Spleen (tissue), 11 donors: ENCODE measurements at regions not wholly inside any gene's neighbourhood (a gene's known extent, or its start where the extent isn't known, plus 50 kb on each side); places are given as distances from the start of the nearest gene placed in this dataset.

ENCODE experiments used
- DNase-seq: peaks from one replicate; pipeline ENCODE4 v3.0.0-alpha.2; 2020
- H3K27ac ChIP-seq, 8 donors: fragments of 200-600 bp; sonication (generic) in 7 of 8; 1 replicate in 4 of 8; 2 replicates in 4 of 8; pipeline versions ENCODE4 v1.5.0 to v1.8.0; 2016 to 2021; ENCODE audit warnings: inconsistent platforms in 4 of 8, mild to moderate bottlenecking in 4 of 8, moderate library complexity in 1 of 8
- H3K27me3 ChIP-seq, 7 donors: fragments of 200-600 bp; sonication (generic) in 6 of 7; replicated peaks in 1 of 7; 1 replicate in 4 of 7; 2 replicates in 3 of 7; pipeline versions ENCODE4 v1.5.0 to v1.8.0; 2016 to 2021; ENCODE audit warnings: inconsistent platforms in 3 of 7, mild to moderate bottlenecking in 1 of 7
- H3K36me3 ChIP-seq, 6 donors: fragments of 200-600 bp; sonication (generic) in 5 of 6; 1 replicate in 4 of 6; 2 replicates in 2 of 6; pipeline versions ENCODE4 v1.5.0 to v1.8.0; 2016 to 2021; ENCODE audit warnings: inconsistent platforms in 2 of 6
- H3K4me1 ChIP-seq, 6 donors: fragments of 200-600 bp; sonication (generic) in 5 of 6; 1 replicate in 3 of 6; 2 replicates in 3 of 6; pipeline versions ENCODE4 v1.5.0 to v1.8.0; 2016 to 2021; ENCODE audit warnings: inconsistent platforms in 3 of 6
- H3K4me3 ChIP-seq, 8 donors: fragments of 200-600 bp; sonication (generic) in 7 of 8; 1 replicate in 4 of 8; 2 replicates in 4 of 8; pipeline versions ENCODE4 v1.5.0 to v1.8.0; 2016 to 2021; ENCODE audit warnings: inconsistent platforms in 4 of 8, mild to moderate bottlenecking in 4 of 8, moderate library complexity in 2 of 8
- H3K9me3 ChIP-seq, 8 donors: fragments of 200-600 bp; sonication (generic) in 7 of 8; 1 replicate in 4 of 8; 2 replicates in 4 of 8; pipeline versions ENCODE4 v1.5.0 to v1.8.0; 2016 to 2021; ENCODE audit warnings: inconsistent platforms in 4 of 8
- POLR2A ChIP-seq, 3 donors: fragments of 450-650 bp; IDR thresholded peaks; one replicate each; pipeline ENCODE4 v1.5.1; 2017; ENCODE audit warnings: antibody characterized with exemption in 3 of 3, mild to moderate bottlenecking in 1 of 3
- POLR2AphosphoS5 ChIP-seq, 3 donors: sonication (generic); formaldehyde crosslinking; IDR thresholded peaks; one replicate each; pipeline ENCODE4 v1.5.1; 2017; ENCODE audit warnings: antibody characterized with exemption in 3 of 3
- WGBS, 5 donors: extraction: QIAGEN DNeasy Blood & Tissue Kit in 3 of 5; methylation state at CpG; one replicate each; pipeline versions ENCODE4 v1.1.5 to v1.1.7; 2013 to 2018; 5-methylcytosine and 5-hydroxymethylcytosine counted together
- intact Hi-C: fragments of 100-400 bp; cut with DNase I; formaldehyde crosslinking; loops from one replicate; pipeline ENCODE4 v1.15.0; 2023; ENCODE audit warnings: low total_unique reads
- TF ChIP-seq, protein P1 (sequence below), 11 experiments: fragments of 200-600 bp in 7 of 11; fragments of 450-650 bp in 4 of 11; sonication (generic) in 4 of 11; IDR thresholded peaks in 8 of 11; conservative IDR thresholded peaks in 3 of 11; 1 replicate in 7 of 11; 2 replicates in 4 of 11; pipeline versions ENCODE4 v1.4.0 to v1.8.0; 2016 to 2021; ENCODE audit warnings: antibody characterized with exemption in 11 of 11, inconsistent platforms in 4 of 11, mild to moderate bottlenecking in 1 of 11
- donor health status: healthy with polysubstance abuse.
- donor health status: DM: no; HTN: no; CAD: no; lungs with moderate emphysema.
- donor health status: DM: no; HTN: no; CAD: no.
- donor health status: Bipolar disorder and iron deficiency.
- donor health status: healthy.
- donor health status: DM: no; HTN: no; CAD: no.
- donor health status: DM: yes; HTN: yes; CAD: no.

DNA sequence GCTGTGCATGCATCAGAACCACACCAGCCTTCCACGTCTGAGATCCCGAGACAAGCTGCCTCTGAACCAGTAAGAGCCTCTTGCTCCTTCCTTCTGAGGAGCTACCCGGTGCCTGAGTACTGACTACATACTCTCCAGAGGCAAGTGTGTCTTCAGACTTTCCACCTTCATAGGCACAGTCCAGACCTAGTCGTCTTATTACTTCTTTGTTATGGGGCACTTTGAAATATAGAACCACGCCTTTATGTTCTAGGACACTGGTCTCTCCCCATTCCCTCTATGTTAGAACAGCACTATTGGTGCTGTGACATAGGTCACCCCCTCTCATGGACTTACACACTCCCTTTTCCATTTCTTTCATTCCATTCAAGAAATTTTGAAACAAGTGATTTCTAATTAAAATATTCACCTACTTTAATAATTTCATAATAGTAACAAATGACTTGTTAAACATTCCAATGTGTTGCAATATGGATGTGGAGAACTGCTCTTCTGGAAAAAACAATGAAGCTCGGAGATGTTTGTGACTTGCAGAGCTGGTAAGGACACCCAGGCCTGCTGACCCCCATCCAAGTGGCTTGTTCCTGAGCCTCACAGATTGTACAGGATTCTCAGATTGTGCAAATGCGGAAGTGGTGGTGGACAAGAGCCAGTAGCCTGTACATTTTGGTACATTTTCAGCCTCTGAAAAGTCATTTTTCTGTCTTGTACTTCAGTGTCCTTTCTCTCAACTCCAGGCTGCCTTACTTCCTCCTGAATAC lies 76.1 kb upstream of the SIPA1L2 start:
- no peaks in the 10 kb centered on the region for H3K9me3 ChIP-seq
- DNase-seq, result no peak
- H3K4me1 ChIP-seq, result peaks cover 0 to 18% (median 1%) of the 10 kb centered on the region in 6 donors
- H3K4me3 ChIP-seq, result no peak overlapping the region
- peak in 1 of 3 donors; percentile 39 for TF ChIP-seq POLR2AphosphoS5 (IDR thresholded peaks at IDR 0.05)
- TF ChIP-seq, protein P1, sequence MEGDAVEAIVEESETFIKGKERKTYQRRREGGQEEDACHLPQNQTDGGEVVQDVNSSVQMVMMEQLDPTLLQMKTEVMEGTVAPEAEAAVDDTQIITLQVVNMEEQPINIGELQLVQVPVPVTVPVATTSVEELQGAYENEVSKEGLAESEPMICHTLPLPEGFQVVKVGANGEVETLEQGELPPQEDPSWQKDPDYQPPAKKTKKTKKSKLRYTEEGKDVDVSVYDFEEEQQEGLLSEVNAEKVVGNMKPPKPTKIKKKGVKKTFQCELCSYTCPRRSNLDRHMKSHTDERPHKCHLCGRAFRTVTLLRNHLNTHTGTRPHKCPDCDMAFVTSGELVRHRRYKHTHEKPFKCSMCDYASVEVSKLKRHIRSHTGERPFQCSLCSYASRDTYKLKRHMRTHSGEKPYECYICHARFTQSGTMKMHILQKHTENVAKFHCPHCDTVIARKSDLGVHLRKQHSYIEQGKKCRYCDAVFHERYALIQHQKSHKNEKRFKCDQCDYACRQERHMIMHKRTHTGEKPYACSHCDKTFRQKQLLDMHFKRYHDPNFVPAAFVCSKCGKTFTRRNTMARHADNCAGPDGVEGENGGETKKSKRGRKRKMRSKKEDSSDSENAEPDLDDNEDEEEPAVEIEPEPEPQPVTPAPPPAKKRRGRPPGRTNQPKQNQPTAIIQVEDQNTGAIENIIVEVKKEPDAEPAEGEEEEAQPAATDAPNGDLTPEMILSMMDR (IDR thresholded peaks at IDR 0.05 in 8 of 11, conservative IDR thresholded peaks at IDR 0.05 in 3 of 11), result no peak
- intact Hi-C loops, result no loop called here
- no peaks in the 10 kb centered on the region for H3K27me3 ChIP-seq
- no peaks in the 10 kb centered on the region for H3K36me3 ChIP-seq
- 74 to 83% (median 75%) methylated on average over 7 of the region's 7 CpGs for WGBS, 5 donors
- peak overlapping the region in 5 of 8 donors; percentile 39 to 61 (median 54) for H3K27ac ChIP-seq

DNA sequence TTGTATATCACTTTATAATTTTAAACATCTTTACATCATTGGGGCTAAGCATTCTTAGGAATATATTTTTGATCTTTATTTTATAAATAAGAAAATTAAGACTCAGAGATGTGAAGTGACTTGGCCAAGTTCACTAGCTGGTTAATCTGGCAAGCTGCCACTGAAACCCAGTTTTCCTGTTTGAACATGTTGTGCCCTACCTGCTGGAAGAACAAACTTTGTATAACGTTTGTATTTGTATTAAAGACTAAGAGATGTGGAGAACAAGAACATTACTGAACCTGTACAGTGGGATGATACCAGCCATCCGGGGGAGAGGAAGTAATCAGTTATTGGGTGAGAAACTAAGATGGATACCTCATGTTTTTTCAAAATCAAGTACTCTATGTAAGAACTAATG lies 77.2 kb upstream of the SIPA1L2 start:
- DNase-seq, result no peak

DNA sequence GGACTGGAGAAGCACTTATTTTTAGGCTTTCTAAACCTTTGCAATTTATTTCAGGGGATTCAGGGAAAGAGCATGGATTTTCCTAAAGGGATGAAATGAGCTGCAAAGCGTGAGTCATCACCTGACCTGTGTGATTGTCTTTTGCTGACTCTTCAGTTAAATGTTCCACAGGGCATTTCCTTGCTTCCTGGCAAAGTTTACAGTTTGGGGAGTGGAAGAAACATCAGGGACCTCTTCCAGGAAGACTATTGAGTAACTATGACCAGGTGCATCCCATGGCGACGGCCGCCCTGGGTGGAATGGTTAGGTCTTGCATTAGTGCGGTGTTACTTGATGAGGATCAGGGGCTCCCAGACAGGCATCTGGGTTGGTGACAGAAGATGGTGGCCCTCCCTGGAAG lies 79.5 kb upstream of the SIPA1L2 start:
- intact Hi-C loops, result no loop called here
- H3K9me3 ChIP-seq, result peaks cover 0 to 16% (median 2%) of the 10 kb centered on the region in 8 donors
- no peak overlapping the region for H3K27ac ChIP-seq
- H3K27me3 ChIP-seq, result no peaks in the 10 kb centered on the region
- no peak for DNase-seq
- H3K36me3 ChIP-seq, result no peaks in the 10 kb centered on the region
- H3K4me3 ChIP-seq, result no peak overlapping the region
- peaks cover 0 to 18% (median 1%) of the 10 kb centered on the region in 6 donors for H3K4me1 ChIP-seq
- WGBS, 5 donors, result 66 to 79% (median 77%) methylated on average over 5 of the region's 5 CpGs
- TF ChIP-seq POLR2AphosphoS5 (IDR thresholded peaks at IDR 0.05), result no peak
- TF ChIP-seq, protein P1 (IDR thresholded peaks at IDR 0.05 in 8 of 11, conservative IDR thresholded peaks at IDR 0.05 in 3 of 11), result no peak
- TF ChIP-seq POLR2A (IDR thresholded peaks at IDR 0.05), result no peak

More for the DNA sequence above, 77.2 kb upstream of the SIPA1L2 start:
- H3K36me3 ChIP-seq, result no peaks in the 10 kb centered on the region
- WGBS, 5 donors, result 41 to 68% (median 57%) methylated on average over 2 of the region's 2 CpGs
- H3K4me3 ChIP-seq, result no peak overlapping the region
- intact Hi-C loops, result no loop called here
- no peaks in the 10 kb centered on the region for H3K27me3 ChIP-seq
- peaks cover 0 to under 1% (median 0%) of the 10 kb centered on the region in 8 donors for H3K9me3 ChIP-seq
- peaks cover 0 to 18% (median 1%) of the 10 kb centered on the region in 6 donors for H3K4me1 ChIP-seq
- TF ChIP-seq, protein P1 (IDR thresholded peaks at IDR 0.05 in 8 of 11, conservative IDR thresholded peaks at IDR 0.05 in 3 of 11), result no peak
- TF ChIP-seq POLR2AphosphoS5 (IDR thresholded peaks at IDR 0.05) (no peak), POLR2A (IDR thresholded peaks at IDR 0.05) (no peak)
- H3K27ac ChIP-seq, result peak overlapping the region in 1 of 8 donors; percentile 54

DNA sequence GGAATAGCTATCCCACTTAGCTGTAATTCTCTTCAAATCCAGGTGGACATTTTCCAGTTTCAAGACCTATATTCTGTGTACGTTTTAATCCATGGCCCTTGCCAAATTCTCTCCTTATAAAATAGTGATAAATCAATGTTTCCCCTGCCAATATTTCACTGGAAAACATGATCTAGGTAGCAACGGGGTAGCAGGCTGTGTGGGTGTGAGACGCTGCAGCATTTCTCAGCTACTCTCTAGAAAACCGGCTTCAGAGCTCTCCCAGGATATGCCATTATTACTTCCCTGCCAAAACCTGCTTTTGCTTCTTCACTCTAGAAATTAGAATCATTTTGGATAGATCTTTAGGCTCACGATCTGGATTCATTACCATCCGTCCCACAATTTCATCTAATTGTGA lies 82.1 kb upstream of the SIPA1L2 start:
- H3K4me1 ChIP-seq, result no peaks in the 10 kb centered on the region
- WGBS, 5 donors, result 85 to 93% (median 88%) methylated on average over 6 of the region's 6 CpGs
- no peaks in the 10 kb centered on the region for H3K27me3 ChIP-seq

More for the DNA sequence above, 82.1 kb upstream of the SIPA1L2 start:
- TF ChIP-seq POLR2AphosphoS5 (IDR thresholded peaks at IDR 0.05), result no peak
- TF ChIP-seq, protein P1 (IDR thresholded peaks at IDR 0.05 in 8 of 11, conservative IDR thresholded peaks at IDR 0.05 in 3 of 11), result no peak
- Histone ChIP-seq H3K4me3 (no peak overlapping the region), H3K36me3 (no peaks in the 10 kb centered on the region), H3K27ac (no peak overlapping the region), H3K9me3 (peaks cover 0 to 16% (median 2%) of the 10 kb centered on the region in 8 donors)
- intact Hi-C loops, result no loop called here
- no peak for DNase-seq
